PC-9 (cell line): ENCODE measurements at regions not wholly inside any gene's neighbourhood (a gene's known extent, or its start where the extent isn't known, plus 50 kb on each side); places are given as distances from the start of the nearest gene placed in this dataset.

Experiments used
- BruUV-seq: library from RNA; stranded (reverse); fragments of 400-500 nt; replicated peaks from 2 replicates; lab custom pipeline; 2021; lab: Mats Ljungman, UMichigan
- CTCF ChIA-PET: fragments of 300-600 bp; sonication (Branson Sonifier 250); formaldehyde crosslinking; loops from one replicate; lab custom pipeline; 2022; ENCODE audit warnings: antibody characterized with exemption; lab: Charles Lee
- POLR2A ChIA-PET: fragments of 300-600 bp; sonication (Branson Sonifier 250); formaldehyde crosslinking; loops from one replicate; lab custom pipeline; 2022; ENCODE audit warnings: antibody characterized with exemption; ENCODE audit not compliant: unreplicated experiment; lab: Charles Lee
- DNase-seq, 2 experiments: peaks; one replicate each; pipeline versions ENCODE4 v3.0.0 to v3.0.0-alpha.2; 2015 to 2022; ENCODE audit warnings: mixed read lengths in 1 of 2
- H2AFZ ChIP-seq: fragments of 200-600 bp; sonication (generic); 2 replicates; pipeline ENCODE4 v1.8.1; 2017; ENCODE audit warnings: antibody characterized with exemption
- H3F3A ChIP-seq: fragments of 200-600 bp; sonication (generic); 2 replicates; pipeline ENCODE4 v1.8.1; 2017; ENCODE audit warnings: antibody characterized with exemption, mild to moderate bottlenecking, low read depth; ENCODE audit not compliant: insufficient read depth
- H3K27ac ChIP-seq: fragments of 200-600 bp; sonication (generic); 2 replicates; pipeline ENCODE4 v1.6.1; 2016; ENCODE audit warnings: mixed run types
- H3K27me3 ChIP-seq: fragments of 200-600 bp; sonication (generic); 2 replicates; pipeline ENCODE4 v1.6.1; 2016; ENCODE audit warnings: low read depth, mixed run types; ENCODE audit not compliant: insufficient read depth
- H3K36me3 ChIP-seq: fragments of 200-600 bp; sonication (generic); 2 replicates; pipeline ENCODE4 v1.6.1; 2016; ENCODE audit warnings: low read depth, mixed run types
- H3K4me1 ChIP-seq: fragments of 200-600 bp; sonication (generic); replicated peaks from 2 replicates; pipeline ENCODE4 v1.6.1; 2016; ENCODE audit warnings: mixed run types; ENCODE audit not compliant: insufficient read depth
- H3K4me2 ChIP-seq: fragments of 200-600 bp; sonication (generic); 2 replicates; pipeline ENCODE4 v1.6.1; 2017; ENCODE audit warnings: mixed run types
- H3K4me3 ChIP-seq: fragments of 200-600 bp; sonication (generic); 2 replicates; pipeline ENCODE4 v1.6.1; 2016; ENCODE audit warnings: mixed run types
- H3K79me2 ChIP-seq: fragments of 200-600 bp; sonication (generic); 2 replicates; pipeline ENCODE4 v1.6.1; 2017; ENCODE audit warnings: low read depth, mixed run types
- H3K9me2 ChIP-seq: fragments of 200-600 bp; sonication (generic); 2 replicates; pipeline ENCODE4 v1.8.1; 2017; ENCODE audit warnings: mild to moderate bottlenecking; ENCODE audit not compliant: insufficient read depth
- H3K9me3 ChIP-seq: fragments of 200-600 bp; sonication (generic); 2 replicates; pipeline ENCODE4 v1.8.1; 2016; ENCODE audit warnings: low read depth; ENCODE audit not compliant: insufficient read depth
- H4K20me1 ChIP-seq: fragments of 200-600 bp; sonication (generic); 2 replicates; pipeline ENCODE4 v1.8.1; 2017; ENCODE audit not compliant: insufficient read depth
- CTCF ChIP-seq: fragments of 200-600 bp; sonication (generic); conservative IDR thresholded peaks from 2 replicates; pipeline ENCODE4 v1.6.1; 2017; ENCODE audit warnings: mixed run types, antibody characterized with exemption, mild to moderate bottlenecking, moderate library complexity
- EZH2 ChIP-seq: fragments of 200-600 bp; sonication (generic); IDR thresholded peaks from 2 replicates; pipeline ENCODE4 v1.8.0; 2017; ENCODE audit warnings: antibody characterized with exemption, low read depth
- intact Hi-C: fragments of 100-400 bp; cut with micrococcal nuclease; formaldehyde crosslinking; loops from one replicate; pipeline ENCODE4 v1.10.0; 2022; ENCODE audit not compliant: unreplicated experiment

- H3K4me3 ChIP-seq, result no peak overlapping the region
- H3K27ac ChIP-seq, result no peak overlapping the region
- H3K9me3 ChIP-seq, result no peaks in the 10 kb centered on the region
- H3K4me2 ChIP-seq, result no peak overlapping the region
- DNase-seq, result no peak
- H2AFZ ChIP-seq, result no peak overlapping the region
- H3K9me2 ChIP-seq, result no peaks in the 10 kb centered on the region
- no TSS peak for BruUV-seq
- intact Hi-C loops, result no loop called here
- H3K79me2 ChIP-seq, result no peaks in the 10 kb centered on the region
- ChIA-PET POLR2A (no interaction called here), CTCF (no interaction called here)
- no peaks in the 10 kb centered on the region for H3K36me3 ChIP-seq
- no peaks in the 10 kb centered on the region for H4K20me1 ChIP-seq
- H3K4me1 ChIP-seq, result no peaks in the 10 kb centered on the region
- H3F3A ChIP-seq, result no peaks in the 10 kb centered on the region
- H3K27me3 ChIP-seq, result no peaks in the 10 kb centered on the region
- TF ChIP-seq EZH2 (no peak), CTCF (no peak)
These were observed 143.9 kb downstream of the DMRTA1 start for GRCh38 chr9:22590336-22591033.

GRCh38 chr9:22595805-22596204 is 149.2 kb downstream of the DMRTA1 start:
- H3K4me1 ChIP-seq, result no peaks in the 10 kb centered on the region
- no peaks in the 10 kb centered on the region for H4K20me1 ChIP-seq
- H3K79me2 ChIP-seq, result no peaks in the 10 kb centered on the region
- H3K27ac ChIP-seq, result no peak overlapping the region
- no peaks in the 10 kb centered on the region for H3K27me3 ChIP-seq
- POLR2A ChIA-PET, result no interaction called here
- H3K9me3 ChIP-seq, result no peaks in the 10 kb centered on the region
- no peak overlapping the region for H3K4me2 ChIP-seq
- H3F3A ChIP-seq, result no peaks in the 10 kb centered on the region
- no peak for DNase-seq
- BruUV-seq, result no TSS peak
- intact Hi-C loops, result no loop called here
- H2AFZ ChIP-seq, result no peak overlapping the region
- CTCF ChIA-PET, result no interaction called here
- no peaks in the 10 kb centered on the region for H3K36me3 ChIP-seq
- TF ChIP-seq CTCF (no peak), EZH2 (no peak)
- H3K9me2 ChIP-seq, result no peaks in the 10 kb centered on the region
- no peak overlapping the region for H3K4me3 ChIP-seq

- H3K9me2 ChIP-seq, result no peaks in the 10 kb centered on the region
- H2AFZ ChIP-seq, result no peak overlapping the region
- DNase-seq, result no peak
- TF ChIP-seq EZH2 (no peak), CTCF (no peak)
- H4K20me1 ChIP-seq, result no peaks in the 10 kb centered on the region
- H3K27ac ChIP-seq, result no peak overlapping the region
- H3F3A ChIP-seq, result no peaks in the 10 kb centered on the region
- no peaks in the 10 kb centered on the region for H3K36me3 ChIP-seq
- H3K79me2 ChIP-seq, result no peaks in the 10 kb centered on the region
- H3K27me3 ChIP-seq, result no peaks in the 10 kb centered on the region
- no peak overlapping the region for H3K4me2 ChIP-seq
- no peaks in the 10 kb centered on the region for H3K4me1 ChIP-seq
- BruUV-seq, result no TSS peak
- ChIA-PET POLR2A (no interaction called here), CTCF (no interaction called here)
- intact Hi-C loops, result no loop called here
- H3K9me3 ChIP-seq, result no peaks in the 10 kb centered on the region
- no peak overlapping the region for H3K4me3 ChIP-seq
These were observed 170.5 kb downstream of the DMRTA1 start for GRCh38 chr9:22617156-22617555.
